Body of pancreas (tissue), 4 donors: ENCODE measurements at regions not wholly inside any gene's neighbourhood (a gene's known extent, or its start where the extent isn't known, plus 50 kb on each side); places are given as distances from the start of the nearest gene placed in this dataset.

Experiments used
- CTCF ChIP-seq, 7 experiments: fragments of 450-650 bp in 4 of 7; fragments of 200-600 bp in 3 of 7; sonication (generic) in 3 of 7; IDR thresholded peaks; one replicate each; pipeline ENCODE4 v1.5.1; 2016 to 2019; ENCODE audit warnings: antibody characterized with exemption in 7 of 7
- POLR2A ChIP-seq, 3 donors: fragments of 450-650 bp; IDR thresholded peaks; one replicate each; pipeline ENCODE4 v1.6.1; 2016; ENCODE audit warnings: antibody characterized with exemption in 3 of 3, mild to moderate bottlenecking in 2 of 3

GRCh38 chr5:45093377-45093776, 284.6 kb downstream of the MRPS30 start:
- TF ChIP-seq POLR2A (IDR thresholded peaks at IDR 0.05): no peak
- TF ChIP-seq CTCF (IDR thresholded peaks at IDR 0.05): no peak
